Activated T-cell treated with anti-CD3 and anti-CD28 coated beads, Interleukin-2, amount 50 U/mL, for 72 hours (primary cell): ENCODE measurements at regions not wholly inside any gene's neighbourhood (a gene's known extent, or its start where the extent isn't known, plus 50 kb on each side); places are given as distances from the start of the nearest gene placed in this dataset.

Source experiments
- ATAC-seq, 2 donors: fragments of 150-1000 bp; cut with Tn5 transposase; replicated peaks in 1 of 2; 2 replicates each; pipeline ENCODE4 v1.10.0; 2021; ENCODE audit warnings: moderate library complexity in 2 of 2, mild to moderate bottlenecking in 1 of 2
- DNase-seq, 2 donors: peaks; one replicate each; pipeline ENCODE4 v3.0.0; 2021 to 2022; ENCODE audit warnings: mixed read lengths in 1 of 2
- H3K27ac Mint-ChIP-seq: one replicate; pipeline ENCODE4 v1.8.0; 2022; ENCODE audit warnings: mild to moderate bottlenecking, moderate library complexity, mixed read lengths
- H3K27me3 Mint-ChIP-seq: one replicate; pipeline ENCODE4 v1.8.0; 2022; ENCODE audit warnings: low read depth, mixed read lengths
- H3K36me3 Mint-ChIP-seq, 2 donors: one replicate each; pipeline ENCODE4 v1.8.0; 2022; ENCODE audit warnings: mixed read lengths in 2 of 2, mild to moderate bottlenecking in 1 of 2; ENCODE audit not compliant: insufficient read depth in 2 of 2
- H3K4me1 Mint-ChIP-seq: one replicate; pipeline ENCODE4 v1.8.0; 2022; ENCODE audit warnings: low read depth, mixed read lengths
- H3K4me3 Mint-ChIP-seq, 2 donors: one replicate each; pipeline ENCODE4 v1.8.0; 2022; ENCODE audit warnings: mild to moderate bottlenecking in 2 of 2, mixed read lengths in 2 of 2, moderate library complexity in 2 of 2
- H3K9me3 Mint-ChIP-seq, 2 donors: one replicate each; pipeline ENCODE4 v1.8.0; 2022; ENCODE audit warnings: mixed read lengths in 2 of 2

- Mint-ChIP-seq H3K27me3 (peaks cover 5% of the 10 kb centered on the region), H3K36me3 (no peaks in the 10 kb centered on the region), H3K27ac (no peak overlapping the region), H3K9me3 (peaks cover 0 to 2% of the 10 kb centered on the region in 2 donors), H3K4me3 (no peak overlapping the region), H3K4me1 (no peaks in the 10 kb centered on the region)
- DNase-seq: no peak
- ATAC-seq: no peak
These were observed 228.9 kb upstream of the IRS2 start for GRCh38 chr13:110015253-110015652.

- DNase-seq: no peak
- Mint-ChIP-seq H3K4me1 (no peaks in the 10 kb centered on the region), H3K9me3 (peaks cover 0 to 2% of the 10 kb centered on the region in 2 donors), H3K4me3 (no peak overlapping the region), H3K36me3 (no peaks in the 10 kb centered on the region), H3K27me3 (peaks cover 5% of the 10 kb centered on the region), H3K27ac (no peak overlapping the region)
- no peak for ATAC-seq
These were observed 228.3 kb upstream of the IRS2 start for GRCh38 chr13:110014719-110015118.

GRCh38 chr13:110012102-110012739, 225.8 kb upstream of the IRS2 start:
- Mint-ChIP-seq H3K36me3 (no peaks in the 10 kb centered on the region), H3K4me1 (no peaks in the 10 kb centered on the region), H3K27ac (no peak overlapping the region), H3K9me3 (no peaks in the 10 kb centered on the region), H3K27me3 (no peaks in the 10 kb centered on the region), H3K4me3 (no peak overlapping the region)
- no peak for DNase-seq
- no peak for ATAC-seq

GRCh38 chr13:110010404-110011138, 224.2 kb upstream of the IRS2 start:
- no peaks in the 10 kb centered on the region for H3K4me1 Mint-ChIP-seq
- no peaks in the 10 kb centered on the region for H3K27me3 Mint-ChIP-seq
- H3K27ac Mint-ChIP-seq: no peak overlapping the region
- H3K9me3 Mint-ChIP-seq: no peaks in the 10 kb centered on the region
- no peaks in the 10 kb centered on the region for H3K36me3 Mint-ChIP-seq
- H3K4me3 Mint-ChIP-seq: no peak overlapping the region
- no peak for DNase-seq
- ATAC-seq: no peak

- Mint-ChIP-seq H3K27me3 (no peaks in the 10 kb centered on the region), H3K4me3 (no peak overlapping the region), H3K36me3 (no peaks in the 10 kb centered on the region), H3K4me1 (no peaks in the 10 kb centered on the region), H3K9me3 (peaks cover 0 to 1% of the 10 kb centered on the region in 2 donors), H3K27ac (no peak overlapping the region)
- ATAC-seq: no peak
- DNase-seq: no peak
These were observed 222.4 kb upstream of the IRS2 start for GRCh38 chr13:110008816-110009215.

GRCh38 chr13:110006304-110006703, 219.9 kb upstream of the IRS2 start:
- no peak for DNase-seq
- no peaks in the 10 kb centered on the region for H3K27me3 Mint-ChIP-seq
- no peaks in the 10 kb centered on the region for H3K4me1 Mint-ChIP-seq
- H3K4me3 Mint-ChIP-seq: no peak overlapping the region
- no peak overlapping the region for H3K27ac Mint-ChIP-seq
- H3K9me3 Mint-ChIP-seq: peaks cover 0 to 1% of the 10 kb centered on the region in 2 donors
- no peak for ATAC-seq
- no peaks in the 10 kb centered on the region for H3K36me3 Mint-ChIP-seq

GRCh38 chr13:110005563-110005962, 219.2 kb upstream of the IRS2 start:
- no peak for ATAC-seq
- Mint-ChIP-seq H3K36me3 (no peaks in the 10 kb centered on the region), H3K9me3 (peaks cover 0 to 1% of the 10 kb centered on the region in 2 donors), H3K4me1 (no peaks in the 10 kb centered on the region), H3K4me3 (no peak overlapping the region), H3K27ac (no peak overlapping the region), H3K27me3 (no peaks in the 10 kb centered on the region)
- DNase-seq: no peak

GRCh38 chr13:110004814-110005213, 218.4 kb upstream of the IRS2 start:
- DNase-seq (no peak), ATAC-seq (no peak)
- Mint-ChIP-seq H3K4me3 (no peak overlapping the region), H3K27me3 (peaks cover 4% of the 10 kb centered on the region), H3K27ac (no peak overlapping the region), H3K4me1 (no peaks in the 10 kb centered on the region), H3K9me3 (peaks cover 0 to 1% of the 10 kb centered on the region in 2 donors), H3K36me3 (no peaks in the 10 kb centered on the region)

GRCh38 chr13:110001670-110002275, 215.4 kb upstream of the IRS2 start:
- Mint-ChIP-seq H3K4me3 (no peak overlapping the region), H3K36me3 (no peaks in the 10 kb centered on the region), H3K27ac (no peak overlapping the region), H3K9me3 (peaks cover 0 to 1% of the 10 kb centered on the region in 2 donors), H3K4me1 (no peaks in the 10 kb centered on the region), H3K27me3 (peaks cover 15% of the 10 kb centered on the region)
- ATAC-seq (no peak), DNase-seq (no peak)

- no peak overlapping the region for H3K27ac Mint-ChIP-seq
- H3K4me3 Mint-ChIP-seq: no peak overlapping the region
- no peak for ATAC-seq
- no peaks in the 10 kb centered on the region for H3K4me1 Mint-ChIP-seq
- peaks cover 0 to 1% of the 10 kb centered on the region in 2 donors for H3K9me3 Mint-ChIP-seq
- H3K36me3 Mint-ChIP-seq: no peaks in the 10 kb centered on the region
- H3K27me3 Mint-ChIP-seq: peaks cover 15% of the 10 kb centered on the region
- no peak for DNase-seq
These were observed 214.4 kb upstream of the IRS2 start for GRCh38 chr13:110000534-110001345.

- Mint-ChIP-seq H3K27ac (no peak overlapping the region), H3K36me3 (no peaks in the 10 kb centered on the region), H3K9me3 (peaks cover 0 to 1% of the 10 kb centered on the region in 2 donors), H3K27me3 (peaks cover 15% of the 10 kb centered on the region), H3K4me3 (no peak overlapping the region), H3K4me1 (no peaks in the 10 kb centered on the region)
- ATAC-seq: no peak
- no peak for DNase-seq
These were observed 213.5 kb upstream of the IRS2 start for GRCh38 chr13:109999659-110000533.

- H3K36me3 Mint-ChIP-seq: no peaks in the 10 kb centered on the region
- H3K27ac Mint-ChIP-seq: no peak overlapping the region
- no peak overlapping the region for H3K4me3 Mint-ChIP-seq
- ATAC-seq (no peak), DNase-seq (no peak)
- no peaks in the 10 kb centered on the region for H3K9me3 Mint-ChIP-seq
- H3K4me1 Mint-ChIP-seq: no peaks in the 10 kb centered on the region
- H3K27me3 Mint-ChIP-seq: peaks cover 15% of the 10 kb centered on the region
These were observed 212.5 kb upstream of the IRS2 start for GRCh38 chr13:109998684-109999533.
